ENCODE measurements at regions not wholly inside any gene's neighbourhood (a gene's known extent, or its start where the extent isn't known, plus 50 kb on each side); places are given as distances from the start of the nearest gene placed in this dataset.

- TF ChIP-seq CTCF (IDR thresholded peaks at IDR 0.05; ENCODE audit: control insufficient read depth, insufficient read depth, low read depth, low read length, missing control alignments), result no peak
- no peak overlapping the region for H3K4me3 ChIP-seq (ENCODE audit: control insufficient read depth, low read depth, low read length)
- no peak for DNase-seq (ENCODE audit: low read depth)
Measured at GRCh38 chr15:39051626-39052322, 487.2 kb upstream of the RASGRP1 start.

- no peak for DNase-seq (ENCODE audit: low read depth)
- no peak for TF ChIP-seq CTCF (IDR thresholded peaks at IDR 0.05; ENCODE audit: control insufficient read depth, insufficient read depth, low read depth, low read length, missing control alignments)
- H3K4me3 ChIP-seq (ENCODE audit: control insufficient read depth, low read depth, low read length), result no peak overlapping the region
Measured at GRCh38 chr15:39052323-39052705, 487.7 kb upstream of the RASGRP1 start.

- DNase-seq (ENCODE audit: low read depth), result no peak
- no peak for TF ChIP-seq CTCF (IDR thresholded peaks at IDR 0.05; ENCODE audit: control insufficient read depth, insufficient read depth, low read depth, low read length, missing control alignments)
- no peak overlapping the region for H3K4me3 ChIP-seq (ENCODE audit: control insufficient read depth, low read depth, low read length)
Measured at GRCh38 chr15:39053480-39053879, 488.9 kb upstream of the RASGRP1 start.

- no peak overlapping the region for H3K4me3 ChIP-seq (ENCODE audit: control insufficient read depth, low read depth, low read length)
- DNase-seq (ENCODE audit: low read depth), result no peak
- no peak for TF ChIP-seq CTCF (IDR thresholded peaks at IDR 0.05; ENCODE audit: control insufficient read depth, insufficient read depth, low read depth, low read length, missing control alignments)
Measured at GRCh38 chr15:39054128-39054732, 489.6 kb upstream of the RASGRP1 start.

- no peak overlapping the region for H3K4me3 ChIP-seq (ENCODE audit: control insufficient read depth, low read depth, low read length)
- TF ChIP-seq CTCF (IDR thresholded peaks at IDR 0.05; ENCODE audit: control insufficient read depth, insufficient read depth, low read depth, low read length, missing control alignments), result no peak
- no peak for DNase-seq (ENCODE audit: low read depth)
Measured at GRCh38 chr15:39056357-39056756, 491.7 kb upstream of the RASGRP1 start.

- no peak for DNase-seq (ENCODE audit: low read depth)
Measured at GRCh38 chr15:39058351-39059131, 493.9 kb upstream of the RASGRP1 start.

More at GRCh38 chr15:39058351-39059131, 493.9 kb upstream of the RASGRP1 start:
- no peak for TF ChIP-seq CTCF (IDR thresholded peaks at IDR 0.05; ENCODE audit: control insufficient read depth, insufficient read depth, low read depth, low read length, missing control alignments)
- no peak overlapping the region for H3K4me3 ChIP-seq (ENCODE audit: control insufficient read depth, low read depth, low read length)

All from AG09309 (cell line).